ENCODE measurements at regions not wholly inside any gene's neighbourhood (a gene's known extent, or its start where the extent isn't known, plus 50 kb on each side); places are given as distances from the start of the nearest gene placed in this dataset.

- TF ChIP-seq EP300 (IDR thresholded peaks at IDR 0.05), result no peak
- TF ChIP-seq CTCF (IDR thresholded peaks at IDR 0.05), result no peak
- no peak for TF ChIP-seq POLR2AphosphoS5 (IDR thresholded peaks at IDR 0.05)
Measured at GRCh38 chr6:114650891-114651290, 308.1 kb upstream of the HS3ST5 start.
